ENCODE measurements at regions not wholly inside any gene's neighbourhood (a gene's known extent, or its start where the extent isn't known, plus 50 kb on each side); places are given as distances from the start of the nearest gene placed in this dataset.
"Not testable (repeated sequence)": the region's sequence is repeated elsewhere in the genome, so short reads cannot be mapped to it uniquely, and the experiment has no call there.

GRCh38 chr16:9014389-9014788, 50.7 kb upstream of the USP7 start:
- peaks cover 0 to 3% (median 0%) of the 10 kb centered on the region in 4 donors for H3K4me1 ChIP-seq (ENCODE audit: control insufficient read depth in 4 of 4, insufficient read depth in 4 of 4, low read length in 3 of 4)
- H3K9me3 ChIP-seq (ENCODE audit: control insufficient read depth in 4 of 4, low read length in 3 of 4) = peaks cover 0 to 8% (median 7%) of the 10 kb centered on the region in 4 donors
- H3K9ac ChIP-seq (ENCODE audit: low read depth in 1 of 2, low read length in 2 of 2) = no peak overlapping the region
- 98% methylated on average over 1 of the region's 1 CpG for WGBS
- H3K36me3 ChIP-seq (ENCODE audit: control insufficient read depth in 4 of 4, insufficient read depth in 3 of 4, low read depth in 1 of 4, low read length in 3 of 4) = no peaks in the 10 kb centered on the region
- H3K27me3 ChIP-seq (ENCODE audit: control insufficient read depth in 4 of 4, insufficient read depth in 4 of 4, low read length in 3 of 4) = no peaks in the 10 kb centered on the region
- no peak for TF ChIP-seq EGR1 (IDR thresholded peaks at IDR 0.05; ENCODE audit: low read depth in 2 of 2)
- no peak for TF ChIP-seq FOXA2 (IDR thresholded peaks at IDR 0.05)
- TF ChIP-seq MAX (IDR thresholded peaks at IDR 0.05) = no peak
- no peak for TF ChIP-seq TAF1 (conservative IDR thresholded peaks at IDR 0.05)
- TF ChIP-seq NR2F2 (IDR thresholded peaks at IDR 0.05) = no peak
- TF ChIP-seq FOXA1 (IDR thresholded peaks at IDR 0.05) = no peak
- DNase-seq (ENCODE audit: low spot score) = no peak
- no peak overlapping the region for H3K4me3 ChIP-seq (ENCODE audit: low read depth in 1 of 3, low read length in 3 of 3)
- no peak overlapping the region for H3K27ac ChIP-seq (ENCODE audit: low read depth in 1 of 2, low read length in 2 of 2)

GRCh38 chr16:9015489-9015888, 51.8 kb upstream of the USP7 start:
- Histone ChIP-seq H3K27me3 (ENCODE audit: control insufficient read depth in 4 of 4, insufficient read depth in 4 of 4, low read length in 3 of 4) (no peaks in the 10 kb centered on the region), H3K9me3 (ENCODE audit: control insufficient read depth in 4 of 4, low read length in 3 of 4) (peaks cover 0 to 8% (median 7%) of the 10 kb centered on the region in 4 donors), H3K9ac (ENCODE audit: low read depth in 1 of 2, low read length in 2 of 2) (no peak overlapping the region), H3K27ac (ENCODE audit: low read depth in 1 of 2, low read length in 2 of 2) (no peak overlapping the region), H3K36me3 (ENCODE audit: control insufficient read depth in 4 of 4, insufficient read depth in 3 of 4, low read depth in 1 of 4, low read length in 3 of 4) (no peaks in the 10 kb centered on the region), H3K4me1 (ENCODE audit: control insufficient read depth in 4 of 4, insufficient read depth in 4 of 4, low read length in 3 of 4) (no peaks in the 10 kb centered on the region), H3K4me3 (ENCODE audit: low read depth in 1 of 3, low read length in 3 of 3) (no peak overlapping the region)
- TF ChIP-seq SP1 (IDR thresholded peaks at IDR 0.05) (no peak), RXRA (IDR thresholded peaks at IDR 0.05) (no peak), EGR1 (IDR thresholded peaks at IDR 0.05; ENCODE audit: low read depth in 2 of 2) (no peak), FOXA2 (IDR thresholded peaks at IDR 0.05) (no peak), HNF4A (conservative IDR thresholded peaks at IDR 0.05) (no peak), YY1 (IDR thresholded peaks at IDR 0.05) (no peak), HNF4G (IDR thresholded peaks at IDR 0.05) (no peak), MAX (IDR thresholded peaks at IDR 0.05) (no peak), CTCF (IDR thresholded peaks at IDR 0.05; ENCODE audit: low read depth, low read length, missing input control) (no peak), FOXA1 (IDR thresholded peaks at IDR 0.05) (no peak), ZBTB33 (IDR thresholded peaks at IDR 0.05) (no peak), TAF1 (conservative IDR thresholded peaks at IDR 0.05) (no peak), JUND (IDR thresholded peaks at IDR 0.05) (no peak), REST (IDR thresholded peaks at IDR 0.05) (no peak), RAD21 (IDR thresholded peaks at IDR 0.05) (no peak), ATF3 (IDR thresholded peaks at IDR 0.05) (no peak), GABPA (IDR thresholded peaks at IDR 0.05 in 1 of 2, conservative IDR thresholded peaks at IDR 0.05 in 1 of 2) (no peak), NR2F2 (IDR thresholded peaks at IDR 0.05) (no peak)
- WGBS = 83% methylated on average over 10 of the region's 10 CpGs
- DNase-seq (ENCODE audit: low spot score) = no peak

- H3K27ac ChIP-seq (ENCODE audit: low read depth in 1 of 2, low read length in 2 of 2); H3K4me1 ChIP-seq (ENCODE audit: control insufficient read depth in 4 of 4, insufficient read depth in 4 of 4, low read length in 3 of 4); H3K27me3 ChIP-seq (ENCODE audit: control insufficient read depth in 4 of 4, insufficient read depth in 4 of 4, low read length in 3 of 4); H3K36me3 ChIP-seq (ENCODE audit: control insufficient read depth in 4 of 4, insufficient read depth in 3 of 4, low read depth in 1 of 4, low read length in 3 of 4); H3K9me3 ChIP-seq (ENCODE audit: control insufficient read depth in 4 of 4, low read length in 3 of 4); H3K4me3 ChIP-seq (ENCODE audit: low read depth in 1 of 3, low read length in 3 of 3); DNase-seq (ENCODE audit: low spot score); H3K9ac ChIP-seq (ENCODE audit: low read depth in 1 of 2, low read length in 2 of 2): not testable (repeated sequence)
- 100% methylated on average over 1 of the region's 1 CpG for WGBS
Observed at GRCh38 chr16:9016005-9016404, 52.3 kb upstream of the USP7 start.
